Psoas muscle (tissue), 7 donors: ENCODE measurements at regions not wholly inside any gene's neighbourhood (a gene's known extent, or its start where the extent isn't known, plus 50 kb on each side); places are given as distances from the start of the nearest gene placed in this dataset.
A peak's percentile ranks its signal among the peaks of the same experiment; 100 is the strongest.

Source experiments
- ATAC-seq, 4 donors: fragments of 200-7000 bp; cut with Tn5 transposase; one replicate each; pipeline ENCODE4 v1.9.1; 2020; ENCODE audit warnings: moderate library complexity in 3 of 4, mild to moderate bottlenecking in 2 of 4
- DNase-seq, 2 donors: peaks; one replicate each; pipeline ENCODE4 v3.0.0-alpha.2; 2020
- H3K27ac ChIP-seq: fragments of 200-600 bp; one replicate; pipeline ENCODE4 v1.8.0; 2022
- H3K27me3 ChIP-seq, 3 donors: fragments of 200-600 bp in 1 of 3; one replicate each; pipeline versions ENCODE4 v1.6.1 to v1.8.0; 2013 to 2022; ENCODE audit warnings: low read length in 2 of 3, mild to moderate bottlenecking in 2 of 3, moderate library complexity in 1 of 3; ENCODE audit not compliant: insufficient read depth in 3 of 3
- H3K36me3 ChIP-seq, 2 donors: fragments of 200-600 bp in 1 of 2; one replicate each; pipeline versions ENCODE4 v1.6.1 to v1.8.0; 2013 to 2022; ENCODE audit warnings: low read depth in 1 of 2, mild to moderate bottlenecking in 1 of 2, moderate library complexity in 1 of 2; ENCODE audit not compliant: insufficient read depth in 1 of 2
- H3K4me1 ChIP-seq: fragments of 200-600 bp; one replicate; pipeline ENCODE4 v1.8.0; 2022
- H3K4me3 ChIP-seq: fragments of 200-600 bp; one replicate; pipeline ENCODE4 v1.8.0; 2022; ENCODE audit warnings: mild to moderate bottlenecking
- H3K9me3 ChIP-seq: fragments of 200-600 bp; one replicate; pipeline ENCODE4 v1.8.0; 2022
- WGBS, 3 donors: extraction: QIAGEN DNeasy Blood & Tissue Kit; methylation state at CpG; one replicate each; pipeline versions ENCODE4 v1.1.6 to v1.1.7; 2013; 5-methylcytosine and 5-hydroxymethylcytosine counted together
- intact Hi-C, 2 donors: fragments of 100-400 bp; cut with DNase I; formaldehyde crosslinking; loops; one replicate each; pipeline versions ENCODE4 v1.11.0 to v1.14.2; 2022
- TF ChIP-seq, protein P1 (sequence below): fragments of 200-600 bp; IDR thresholded peaks from one replicate; pipeline ENCODE4 v1.8.0; 2022; ENCODE audit warnings: antibody characterized with exemption
- donor health status: healthy with polysubstance abuse.
- donor health status: DM: no; HTN: no; CAD: no; lungs with moderate emphysema.
- donor health status: Bipolar disorder and iron deficiency.
- donor health status: healthy.
- donor health status: DM: yes; HTN: yes; CAD: no.
- donor health status: DM: no; HTN: no; CAD: no.
- donor health status: DM: yes; HTN: yes; CAD: no.

DNA sequence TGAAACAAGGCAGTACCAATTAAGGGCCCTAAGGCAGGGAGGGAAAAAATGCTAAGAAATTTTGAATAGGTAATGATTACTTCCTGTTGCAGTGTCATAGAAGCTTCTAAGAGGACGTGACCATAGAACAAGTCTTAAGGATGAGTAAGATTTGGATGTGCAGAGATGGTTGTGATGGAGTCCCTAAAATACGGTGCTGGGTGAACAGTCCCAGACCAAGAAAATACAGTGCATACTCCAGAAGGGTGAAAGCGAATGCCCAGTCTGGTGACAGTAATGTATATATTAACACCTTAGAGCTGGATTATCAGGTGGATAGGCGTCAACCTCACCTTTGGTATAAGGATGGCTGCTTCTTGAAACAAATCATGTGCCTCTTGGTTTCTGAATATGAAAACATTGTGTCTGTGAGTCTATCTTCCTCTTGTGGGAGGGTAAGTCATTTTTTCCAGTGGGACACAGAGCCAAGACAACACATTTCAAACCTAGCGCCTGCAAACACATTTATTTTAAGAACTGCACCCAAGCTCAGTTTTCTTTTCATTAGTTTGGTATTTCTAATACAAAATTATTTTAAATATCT lies 101.2 kb upstream of the TP63 start:
- 92 to 94% (median 93%) methylated on average over 5 of the region's 5 CpGs for WGBS, 3 donors
- intact Hi-C loops: no loop called here
- TF ChIP-seq, protein P1, sequence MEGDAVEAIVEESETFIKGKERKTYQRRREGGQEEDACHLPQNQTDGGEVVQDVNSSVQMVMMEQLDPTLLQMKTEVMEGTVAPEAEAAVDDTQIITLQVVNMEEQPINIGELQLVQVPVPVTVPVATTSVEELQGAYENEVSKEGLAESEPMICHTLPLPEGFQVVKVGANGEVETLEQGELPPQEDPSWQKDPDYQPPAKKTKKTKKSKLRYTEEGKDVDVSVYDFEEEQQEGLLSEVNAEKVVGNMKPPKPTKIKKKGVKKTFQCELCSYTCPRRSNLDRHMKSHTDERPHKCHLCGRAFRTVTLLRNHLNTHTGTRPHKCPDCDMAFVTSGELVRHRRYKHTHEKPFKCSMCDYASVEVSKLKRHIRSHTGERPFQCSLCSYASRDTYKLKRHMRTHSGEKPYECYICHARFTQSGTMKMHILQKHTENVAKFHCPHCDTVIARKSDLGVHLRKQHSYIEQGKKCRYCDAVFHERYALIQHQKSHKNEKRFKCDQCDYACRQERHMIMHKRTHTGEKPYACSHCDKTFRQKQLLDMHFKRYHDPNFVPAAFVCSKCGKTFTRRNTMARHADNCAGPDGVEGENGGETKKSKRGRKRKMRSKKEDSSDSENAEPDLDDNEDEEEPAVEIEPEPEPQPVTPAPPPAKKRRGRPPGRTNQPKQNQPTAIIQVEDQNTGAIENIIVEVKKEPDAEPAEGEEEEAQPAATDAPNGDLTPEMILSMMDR: no peak

DNA sequence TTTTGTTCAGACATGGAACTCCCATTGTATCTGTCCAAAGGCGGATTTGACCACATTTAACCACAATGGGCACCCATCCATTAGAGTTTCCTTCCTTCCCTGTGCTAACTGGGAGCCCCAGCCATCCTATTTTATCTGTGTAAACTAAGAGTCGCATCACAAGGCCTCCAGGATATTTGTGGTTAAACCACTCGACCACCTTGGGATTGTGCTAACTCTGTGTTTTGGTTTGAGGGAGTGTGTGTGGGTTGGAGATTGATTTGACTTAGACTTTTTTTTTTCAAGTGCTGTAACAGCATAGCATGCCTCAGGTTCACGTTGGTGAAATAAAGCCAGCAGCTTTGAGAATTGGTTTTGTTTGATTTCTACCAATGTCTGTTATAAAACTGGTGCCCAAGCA lies 100.4 kb upstream of the TP63 start:
- Histone ChIP-seq H3K9me3 (no peaks in the 10 kb centered on the region), H3K27me3 (no peaks in the 10 kb centered on the region), H3K4me1 (peaks cover 3% of the 10 kb centered on the region), H3K27ac (no peak overlapping the region), H3K36me3 (no peaks in the 10 kb centered on the region), H3K4me3 (no peak overlapping the region)
- WGBS, 3 donors: 57 to 78% (median 75%) methylated on average over 4 of the region's 4 CpGs
- intact Hi-C loops: no loop called here
- DNase-seq (no peak), ATAC-seq (no peak)
- TF ChIP-seq, protein P1: no peak

More for the DNA sequence above, 101.2 kb upstream of the TP63 start:
- ATAC-seq: no peak
- no peak for DNase-seq
- Histone ChIP-seq H3K4me3 (no peak overlapping the region), H3K36me3 (no peaks in the 10 kb centered on the region), H3K4me1 (peaks cover 3% of the 10 kb centered on the region), H3K27me3 (no peaks in the 10 kb centered on the region), H3K9me3 (no peaks in the 10 kb centered on the region), H3K27ac (no peak overlapping the region)

DNA sequence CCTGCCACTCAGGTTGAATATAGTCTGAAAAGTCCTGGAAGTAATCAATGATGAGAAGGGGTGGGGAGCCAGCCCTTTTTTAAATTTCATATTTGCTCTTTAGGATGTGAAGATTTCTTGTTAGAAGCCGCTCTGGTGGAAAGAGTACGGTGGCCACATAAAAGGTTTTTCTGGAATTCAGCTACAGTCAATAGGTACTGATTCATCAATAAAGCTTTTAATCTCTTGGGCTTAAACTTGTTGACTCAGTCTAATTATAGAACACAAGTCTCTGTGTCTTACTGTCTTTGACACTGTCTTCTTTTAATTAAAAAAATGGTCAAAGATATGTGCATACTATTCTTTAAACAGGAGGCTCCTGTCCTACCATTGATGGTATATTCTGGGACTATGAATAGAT lies 99.9 kb upstream of the TP63 start:
- WGBS, 3 donors: 66 to 96% (median 95%) methylated on average over 2 of the region's 2 CpGs
- H3K27ac ChIP-seq: no peak overlapping the region
- intact Hi-C loops: no loop called here
- TF ChIP-seq, protein P1: no peak
- no peak overlapping the region for H3K4me3 ChIP-seq
- ATAC-seq (no peak), DNase-seq (no peak)
- no peaks in the 10 kb centered on the region for H3K9me3 ChIP-seq
- H3K4me1 ChIP-seq: peaks cover 3% of the 10 kb centered on the region
- H3K27me3 ChIP-seq: no peaks in the 10 kb centered on the region
- no peaks in the 10 kb centered on the region for H3K36me3 ChIP-seq

DNA sequence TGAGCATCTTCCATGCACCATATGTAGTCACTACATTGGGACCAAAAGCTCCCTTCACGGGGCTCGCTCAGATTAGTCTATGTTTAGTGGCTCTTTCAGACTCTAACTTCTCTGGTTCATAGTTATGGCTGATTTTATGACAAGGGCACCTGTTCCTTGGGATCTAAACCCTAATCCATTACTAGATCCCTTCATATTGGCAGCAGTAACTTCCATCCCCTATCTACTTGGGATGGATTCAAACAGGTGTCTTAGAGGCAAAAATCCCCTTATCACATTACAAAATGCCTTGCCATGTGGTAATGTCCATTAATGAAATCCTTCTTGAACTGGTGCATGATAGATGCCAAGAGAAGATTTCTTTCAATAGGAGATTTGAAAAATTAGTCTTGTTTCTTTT lies 96.7 kb upstream of the TP63 start:
- ATAC-seq (peak in 1 of 4 donors; percentile 48), DNase-seq (no peak)
- H3K27ac ChIP-seq: no peak overlapping the region
- no peak overlapping the region for H3K4me3 ChIP-seq
- H3K9me3 ChIP-seq: no peaks in the 10 kb centered on the region
- H3K27me3 ChIP-seq: no peaks in the 10 kb centered on the region
- H3K36me3 ChIP-seq: no peaks in the 10 kb centered on the region
- 32 to 42% (median 40%) methylated on average over 2 of the region's 2 CpGs for WGBS, 3 donors
- peaks cover 3% of the 10 kb centered on the region for H3K4me1 ChIP-seq
- TF ChIP-seq, protein P1: no peak
- intact Hi-C loops: no loop called here

DNA sequence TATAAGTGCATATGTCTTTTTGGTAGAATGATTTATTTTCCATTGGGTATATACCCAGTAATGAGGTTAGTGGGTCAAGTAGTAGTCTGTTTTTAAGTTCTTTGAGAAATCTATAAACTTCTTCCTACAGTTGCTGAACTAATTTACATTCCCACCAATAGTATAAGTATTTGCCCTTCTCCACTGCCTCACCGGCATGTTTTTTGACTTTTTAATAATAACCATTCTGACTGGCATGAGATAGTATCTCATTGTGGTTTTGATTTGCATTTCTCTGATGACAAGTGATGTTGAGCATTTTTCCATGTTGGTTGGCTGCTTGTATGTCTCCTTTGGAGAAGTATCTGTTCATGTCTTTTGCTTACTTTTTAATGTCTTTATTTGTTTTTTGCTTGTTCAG lies 94.1 kb upstream of the TP63 start:
- H3K36me3 ChIP-seq: no peaks in the 10 kb centered on the region
- H3K4me1 ChIP-seq: peaks cover 3% of the 10 kb centered on the region
- no peaks in the 10 kb centered on the region for H3K9me3 ChIP-seq
- no peak for ATAC-seq
- no peaks in the 10 kb centered on the region for H3K27me3 ChIP-seq
- TF ChIP-seq, protein P1: no peak
- no peak overlapping the region for H3K27ac ChIP-seq
- H3K4me3 ChIP-seq: no peak overlapping the region
- DNase-seq: no peak
- intact Hi-C loops: no loop called here
- WGBS, 3 donors: 90 to 97% (median 92%) methylated on average over 1 of the region's 1 CpG
